ENCODE measurements at regions not wholly inside any gene's neighbourhood (a gene's known extent, or its start where the extent isn't known, plus 50 kb on each side); places are given as distances from the start of the nearest gene placed in this dataset.
"Not testable (repeated sequence)": the region's sequence is repeated elsewhere in the genome, so short reads cannot be mapped to it uniquely, and the experiment has no call there.

- TF ChIP-seq CTCF (IDR thresholded peaks at IDR 0.05); GABPA (IDR thresholded peaks at IDR 0.05; ENCODE audit: low read depth); RXRA (IDR thresholded peaks at IDR 0.05; ENCODE audit: borderline replicate concordance, low read depth); MAX (IDR thresholded peaks at IDR 0.05; ENCODE audit: low read depth); RCOR1 (IDR thresholded peaks at IDR 0.05; ENCODE audit: low read length); JUND (IDR thresholded peaks at IDR 0.05); SMC3 (IDR thresholded peaks at IDR 0.05; ENCODE audit: low read depth, low read length); CHD2 (IDR thresholded peaks at IDR 0.05; ENCODE audit: low read length, partially characterized antibody); MXI1 (IDR thresholded peaks at IDR 0.05; ENCODE audit: low read depth, low read length); POLR2AphosphoS5 (IDR thresholded peaks at IDR 0.05; ENCODE audit: low read depth, low read length); RFX5 (IDR thresholded peaks at IDR 0.05; ENCODE audit: low read length): not testable (repeated sequence)
- TF ChIP-seq, protein P1, sequence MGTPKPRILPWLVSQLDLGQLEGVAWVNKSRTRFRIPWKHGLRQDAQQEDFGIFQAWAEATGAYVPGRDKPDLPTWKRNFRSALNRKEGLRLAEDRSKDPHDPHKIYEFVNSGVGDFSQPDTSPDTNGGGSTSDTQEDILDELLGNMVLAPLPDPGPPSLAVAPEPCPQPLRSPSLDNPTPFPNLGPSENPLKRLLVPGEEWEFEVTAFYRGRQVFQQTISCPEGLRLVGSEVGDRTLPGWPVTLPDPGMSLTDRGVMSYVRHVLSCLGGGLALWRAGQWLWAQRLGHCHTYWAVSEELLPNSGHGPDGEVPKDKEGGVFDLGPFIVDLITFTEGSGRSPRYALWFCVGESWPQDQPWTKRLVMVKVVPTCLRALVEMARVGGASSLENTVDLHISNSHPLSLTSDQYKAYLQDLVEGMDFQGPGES (IDR thresholded peaks at IDR 0.05; ENCODE audit: low read depth, low read length) = not testable (repeated sequence)
- TF ChIP-seq, protein P2, sequence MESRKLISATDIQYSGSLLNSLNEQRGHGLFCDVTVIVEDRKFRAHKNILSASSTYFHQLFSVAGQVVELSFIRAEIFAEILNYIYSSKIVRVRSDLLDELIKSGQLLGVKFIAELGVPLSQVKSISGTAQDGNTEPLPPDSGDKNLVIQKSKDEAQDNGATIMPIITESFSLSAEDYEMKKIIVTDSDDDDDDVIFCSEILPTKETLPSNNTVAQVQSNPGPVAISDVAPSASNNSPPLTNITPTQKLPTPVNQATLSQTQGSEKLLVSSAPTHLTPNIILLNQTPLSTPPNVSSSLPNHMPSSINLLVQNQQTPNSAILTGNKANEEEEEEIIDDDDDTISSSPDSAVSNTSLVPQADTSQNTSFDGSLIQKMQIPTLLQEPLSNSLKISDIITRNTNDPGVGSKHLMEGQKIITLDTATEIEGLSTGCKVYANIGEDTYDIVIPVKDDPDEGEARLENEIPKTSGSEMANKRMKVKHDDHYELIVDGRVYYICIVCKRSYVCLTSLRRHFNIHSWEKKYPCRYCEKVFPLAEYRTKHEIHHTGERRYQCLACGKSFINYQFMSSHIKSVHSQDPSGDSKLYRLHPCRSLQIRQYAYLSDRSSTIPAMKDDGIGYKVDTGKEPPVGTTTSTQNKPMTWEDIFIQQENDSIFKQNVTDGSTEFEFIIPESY (IDR thresholded peaks at IDR 0.05; ENCODE audit: borderline replicate concordance, low read depth) = not testable (repeated sequence)
These were observed 440.2 kb upstream of the ANO5 start for GRCh38 chr11:21752475-21753243.
